GM12891 (cell line): ENCODE measurements at regions not wholly inside any gene's neighbourhood (a gene's known extent, or its start where the extent isn't known, plus 50 kb on each side); places are given as distances from the start of the nearest gene placed in this dataset.

Source experiments
- POLR2A ChIP-seq: IDR thresholded peaks from 2 replicates; pipeline ENCODE4 v1.6.1; 2011; ENCODE audit warnings: low read depth, low read length, control low read depth
- POLR2AphosphoS5 ChIP-seq: IDR thresholded peaks from 2 replicates; pipeline ENCODE4 v1.6.1; 2011; ENCODE audit warnings: low read depth, low read length, control low read depth
- SPI1 ChIP-seq: IDR thresholded peaks from 2 replicates; pipeline ENCODE4 v1.6.1; 2011; ENCODE audit warnings: low read depth, low read length, control low read depth
- TAF1 ChIP-seq: IDR thresholded peaks from 2 replicates; pipeline ENCODE4 v1.6.1; 2011; ENCODE audit warnings: low read depth, low read length, control low read depth

DNA sequence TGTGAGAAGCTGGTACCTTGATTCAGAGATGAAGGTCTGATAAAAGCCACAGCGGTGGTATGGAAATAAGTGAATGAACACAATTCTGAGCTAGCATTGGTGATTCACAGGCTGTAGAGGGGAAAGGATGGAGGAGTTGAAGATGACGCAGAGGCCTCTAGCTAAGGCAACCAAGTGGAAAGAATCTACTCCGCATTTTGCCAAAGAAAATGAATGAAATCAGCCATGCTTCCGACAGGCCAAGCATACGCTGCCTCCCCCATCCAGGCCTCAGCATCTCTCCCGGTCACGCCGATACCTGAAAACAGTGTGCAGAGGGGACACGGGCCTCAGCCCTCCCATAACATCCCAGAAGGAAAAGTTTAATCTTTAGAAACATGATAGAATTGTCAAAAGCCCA lies 124.3 kb upstream of the UNC5B start:
- no peak for TF ChIP-seq SPI1
- no peak for TF ChIP-seq POLR2AphosphoS5
- TF ChIP-seq POLR2A: no peak
- no peak for TF ChIP-seq TAF1
